Urothelium cell line (cell line): ENCODE measurements at regions not wholly inside any gene's neighbourhood (a gene's known extent, or its start where the extent isn't known, plus 50 kb on each side); places are given as distances from the start of the nearest gene placed in this dataset.
A peak's percentile ranks its signal among the peaks of the same experiment; 100 is the strongest.
"Not testable (repeated sequence)": the region's sequence is repeated elsewhere in the genome, so short reads cannot be mapped to it uniquely, and the experiment has no call there.

ENCODE experiments used
- DNase-seq: peaks from one replicate; pipeline ENCODE4 v3.0.0; 2011; ENCODE audit warnings: low spot score, mixed read lengths
- FAIRE-seq: peaks from 2 replicates; lab custom pipeline; 2011; peaks lifted over from hg19 to GRCh38; lab: Jason Lieb, UNC

DNA sequence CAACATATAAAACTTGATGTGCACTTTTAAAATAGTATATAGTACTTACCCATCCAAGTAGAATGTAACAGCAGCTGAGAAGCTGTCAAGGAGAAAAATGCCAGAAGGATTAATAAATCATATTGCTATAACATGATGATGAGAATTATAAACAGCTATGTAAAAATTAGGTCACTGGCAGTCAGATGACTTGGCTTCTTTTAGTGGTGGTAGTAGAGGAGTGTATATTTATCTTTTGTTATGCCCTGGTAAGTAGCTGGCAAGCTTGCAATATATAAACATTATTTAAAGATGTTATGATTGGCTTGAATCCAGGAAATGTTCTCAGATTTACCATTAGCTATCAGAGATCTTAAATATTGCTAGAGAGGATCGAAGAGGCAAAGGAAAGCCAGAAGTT, 471.0 kb upstream of the MGAT4C start:
- DNase-seq (no peak), FAIRE-seq (no peak)

DNA sequence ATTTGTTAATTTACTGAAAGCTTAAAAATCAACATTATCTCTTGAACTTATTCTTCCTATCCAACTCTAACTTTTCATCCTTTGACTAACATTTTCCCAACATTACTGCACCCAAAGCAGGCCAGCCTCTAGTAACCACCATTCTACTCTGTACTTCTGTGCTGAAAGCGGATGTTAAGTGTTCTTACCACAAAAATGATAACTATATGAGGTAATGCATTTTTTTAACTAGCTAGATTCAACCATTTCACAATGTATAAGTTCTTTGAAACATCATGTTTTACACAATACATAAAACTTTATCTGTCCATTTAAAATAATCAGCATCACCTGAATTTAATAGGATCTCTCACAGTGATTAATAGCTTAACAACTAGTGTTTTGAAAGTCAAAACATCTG, 468.5 kb upstream of the MGAT4C start:
- peak; percentile 2 for DNase-seq
- FAIRE-seq = no peak

DNA sequence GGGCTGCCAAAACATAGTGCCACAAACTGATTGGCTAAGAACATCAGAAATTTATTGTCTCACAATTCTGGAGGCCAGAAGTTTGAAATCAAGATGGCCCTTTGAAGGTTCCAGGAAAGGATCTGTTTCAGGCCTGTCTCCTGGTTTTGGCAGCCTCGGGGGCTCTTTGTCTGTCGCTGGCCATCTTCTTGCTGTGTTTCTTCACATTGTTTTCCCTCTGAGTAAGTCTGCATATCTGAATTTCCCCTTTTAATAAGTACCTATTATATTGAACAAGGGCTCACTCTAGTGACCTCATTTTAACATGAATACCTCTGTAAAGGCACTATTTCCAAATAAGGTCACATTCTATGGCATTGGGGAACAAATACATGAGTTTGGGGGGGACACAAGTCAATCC, 467.1 kb upstream of the MGAT4C start:
- DNase-seq (no peak), FAIRE-seq (no peak)

DNA sequence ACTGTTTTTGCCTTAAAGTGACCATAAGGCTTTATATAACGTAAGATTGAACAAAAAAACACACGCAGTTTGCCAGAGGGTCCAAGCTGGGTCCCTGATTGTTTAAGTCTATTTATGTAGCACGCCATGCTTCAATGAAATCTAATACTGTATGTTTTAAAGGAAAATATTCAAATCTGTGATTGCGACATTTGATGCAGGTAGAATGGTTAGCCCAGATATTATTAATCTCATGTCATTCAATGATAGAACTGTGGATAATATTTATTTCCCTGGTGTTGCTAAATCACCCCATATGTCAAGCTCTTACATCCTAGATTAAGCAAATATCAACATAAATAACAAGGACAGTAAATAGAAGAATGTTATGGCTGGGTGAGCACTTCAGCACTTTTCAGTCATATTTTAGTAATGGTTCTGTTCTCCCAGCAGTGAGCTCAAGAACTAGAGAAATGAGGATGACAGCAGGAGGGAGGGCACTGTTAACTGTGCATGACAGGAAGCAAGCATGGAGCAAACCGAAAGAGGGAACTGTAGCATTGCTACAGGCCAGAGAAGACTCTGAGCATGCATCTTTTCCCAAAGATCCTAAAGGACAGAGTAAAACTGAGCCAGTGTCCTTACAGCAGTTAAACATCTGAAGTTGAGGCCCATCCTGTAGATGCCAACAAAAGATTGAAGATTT, 465.7 kb upstream of the MGAT4C start:
- FAIRE-seq (no peak), DNase-seq (no peak)

DNA sequence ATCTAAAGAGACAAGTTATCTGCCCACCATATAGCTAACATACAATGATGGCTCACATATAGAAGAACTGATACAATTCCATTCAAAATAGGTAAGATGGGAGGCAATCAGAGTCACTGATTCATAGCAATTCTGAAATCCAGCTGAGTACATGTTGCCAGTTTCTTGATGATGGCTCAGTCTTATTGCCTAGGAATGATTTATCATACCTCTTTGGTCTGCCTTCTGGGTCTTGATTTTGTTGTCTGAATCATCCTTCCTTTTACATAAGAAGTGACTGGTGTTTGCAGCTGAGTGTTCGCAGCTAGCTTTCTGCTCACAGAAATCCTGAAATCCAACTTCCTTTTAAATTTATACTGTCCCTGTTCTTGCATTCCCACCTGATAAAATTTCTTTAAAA, 463.2 kb upstream of the MGAT4C start:
- FAIRE-seq (no peak), DNase-seq (no peak)

DNA sequence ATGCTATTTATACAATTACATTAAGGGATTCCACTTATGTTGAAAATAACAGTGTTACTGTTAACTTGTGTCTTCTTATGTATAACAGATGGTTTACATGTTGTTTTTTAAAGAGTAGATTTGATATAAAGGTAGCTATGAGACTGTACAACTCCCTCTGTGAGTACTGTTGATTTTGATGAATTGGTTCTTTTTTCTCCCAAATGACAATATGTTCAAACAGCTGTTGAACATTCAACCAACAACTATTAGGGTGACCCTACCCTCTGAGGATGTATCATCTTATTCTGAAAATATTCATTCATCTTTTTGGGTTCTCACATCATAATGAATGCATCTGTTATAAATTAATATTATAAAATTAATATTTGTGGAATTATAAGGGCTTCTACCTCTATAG, 456.9 kb upstream of the MGAT4C start:
- no peak for FAIRE-seq

DNA sequence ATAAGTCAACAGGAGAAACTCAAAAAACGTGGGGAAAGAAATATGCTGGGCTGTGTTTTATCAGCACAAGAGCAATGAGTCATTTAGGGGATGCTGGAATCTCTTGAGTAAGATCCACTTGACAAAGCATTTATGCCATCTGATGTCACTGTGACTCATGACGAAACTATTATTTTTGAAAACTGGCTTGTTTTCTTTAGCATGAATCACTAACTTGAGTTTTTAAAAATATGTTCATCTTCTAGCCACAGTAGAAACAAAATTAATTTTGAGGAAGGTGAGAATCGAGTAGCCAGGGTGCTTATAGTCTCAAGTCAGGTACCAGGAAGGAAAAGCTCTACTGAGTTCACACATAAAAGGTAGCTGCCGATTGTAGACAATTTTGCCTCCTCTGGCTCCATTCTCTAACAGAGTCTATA, 456.2 kb upstream of the MGAT4C start:
- no peak for FAIRE-seq
- DNase-seq = peak; percentile 54

More for the DNA sequence above, 456.9 kb upstream of the MGAT4C start:
- DNase-seq = no peak

DNA sequence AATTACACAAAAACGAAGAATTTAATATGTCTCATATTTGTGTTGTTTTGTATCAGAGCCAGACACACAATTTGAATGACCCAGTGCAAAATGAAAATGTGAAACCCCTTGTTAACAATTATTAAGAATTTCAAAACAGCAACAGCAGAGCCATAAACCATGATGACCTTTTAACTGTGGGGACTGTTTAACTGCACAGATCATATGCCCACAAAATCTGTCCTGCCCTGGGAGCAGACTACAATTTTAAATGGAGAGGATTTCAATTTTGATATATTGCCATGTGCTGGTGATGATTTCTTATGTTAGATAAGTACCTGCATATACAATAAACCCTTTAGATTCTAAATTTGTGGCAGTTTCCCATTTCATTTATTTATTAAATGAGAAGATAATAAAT, 455.5 kb upstream of the MGAT4C start:
- no peak for FAIRE-seq
- DNase-seq = no peak

DNA sequence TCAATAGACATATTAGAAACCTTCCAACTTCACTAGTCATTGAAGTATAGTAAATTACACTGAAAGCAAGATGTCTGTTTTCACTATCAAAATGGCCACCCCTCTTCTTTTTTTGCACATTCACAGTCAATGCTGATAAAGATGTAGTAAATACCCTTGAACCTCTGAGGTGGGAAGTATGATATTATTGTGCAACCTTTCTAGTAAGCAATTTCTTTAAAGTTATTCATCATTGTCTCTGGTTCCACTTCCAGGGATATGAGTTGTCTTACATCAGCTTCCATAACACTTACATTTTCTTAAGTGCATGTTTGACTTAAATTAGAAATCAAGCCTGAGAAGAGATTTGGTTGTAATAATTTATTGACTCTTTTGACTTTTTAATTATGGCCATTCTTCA, 453.9 kb upstream of the MGAT4C start:
- DNase-seq = no peak

DNA sequence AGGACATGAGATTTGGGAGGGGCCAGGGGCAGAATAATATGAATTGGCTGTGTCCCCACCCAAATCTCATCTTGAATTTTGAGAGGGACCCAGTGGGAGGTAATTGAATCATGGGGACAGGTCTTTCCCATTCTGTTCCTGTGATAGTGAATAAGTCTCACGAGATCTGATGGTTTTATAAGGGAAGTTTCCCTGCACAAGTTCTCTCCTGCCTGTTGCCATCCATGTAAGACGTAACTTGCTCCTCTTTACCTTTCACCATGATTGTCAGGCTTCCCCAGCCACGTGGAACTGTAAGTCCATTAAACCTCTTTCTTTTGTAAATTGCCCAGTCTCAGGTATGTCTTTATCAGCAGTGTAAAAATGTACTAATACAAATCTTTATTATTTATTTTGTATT, 452.8 kb upstream of the MGAT4C start:
- not testable (repeated sequence) for FAIRE-seq, DNase-seq

More for the DNA sequence above, 453.9 kb upstream of the MGAT4C start:
- no peak for FAIRE-seq

DNA sequence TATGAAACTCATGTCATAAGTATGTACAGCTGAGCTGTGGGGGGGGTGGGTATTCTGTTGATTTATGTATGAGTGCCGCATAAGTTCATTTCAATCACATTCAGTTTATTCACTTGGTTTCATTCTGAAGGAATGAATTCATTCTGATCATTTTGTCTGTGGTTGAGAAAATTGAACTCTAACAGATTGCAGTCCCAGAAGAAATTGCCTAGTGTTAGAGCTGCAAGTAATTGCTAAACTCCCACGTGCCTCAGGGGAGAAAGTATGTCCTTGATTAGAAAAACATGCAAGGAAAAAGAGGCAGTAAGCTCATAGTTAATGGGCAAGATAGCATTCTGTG, 442.4 kb upstream of the MGAT4C start:
- DNase-seq = no peak
- FAIRE-seq = no peak

DNA sequence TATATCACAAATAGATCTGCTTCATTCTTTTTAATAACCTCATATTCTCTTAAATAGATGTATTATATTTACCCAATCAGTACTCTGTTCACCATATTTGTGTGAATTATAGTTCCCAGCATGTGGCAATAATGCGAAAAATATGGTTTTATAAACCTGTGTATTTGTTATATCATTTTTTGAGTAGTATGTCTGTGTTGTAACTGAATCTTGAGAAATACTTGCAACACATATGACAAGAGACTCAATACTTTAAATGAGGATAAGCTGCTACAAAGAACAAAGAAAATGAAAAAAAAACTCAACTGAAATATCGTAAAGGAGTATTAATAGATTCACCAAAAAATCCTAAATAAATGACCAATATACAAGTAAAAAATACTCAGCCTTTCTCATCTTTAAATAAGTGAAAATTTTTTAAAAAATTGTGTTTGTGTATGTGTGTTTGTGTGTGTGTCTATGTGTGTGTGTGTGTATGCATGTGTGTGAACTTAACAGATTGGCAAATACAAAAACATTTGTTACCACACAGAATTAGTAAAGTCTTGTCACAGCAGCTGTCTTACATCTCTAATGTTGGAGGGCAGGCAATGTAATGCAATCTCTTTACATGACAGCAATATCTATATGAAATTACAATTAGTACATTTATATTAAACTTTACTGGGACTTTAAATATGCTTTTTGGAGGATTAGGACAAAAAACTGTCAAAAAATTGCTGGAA, 441.9 kb upstream of the MGAT4C start:
- no peak for FAIRE-seq
- no peak for DNase-seq

DNA sequence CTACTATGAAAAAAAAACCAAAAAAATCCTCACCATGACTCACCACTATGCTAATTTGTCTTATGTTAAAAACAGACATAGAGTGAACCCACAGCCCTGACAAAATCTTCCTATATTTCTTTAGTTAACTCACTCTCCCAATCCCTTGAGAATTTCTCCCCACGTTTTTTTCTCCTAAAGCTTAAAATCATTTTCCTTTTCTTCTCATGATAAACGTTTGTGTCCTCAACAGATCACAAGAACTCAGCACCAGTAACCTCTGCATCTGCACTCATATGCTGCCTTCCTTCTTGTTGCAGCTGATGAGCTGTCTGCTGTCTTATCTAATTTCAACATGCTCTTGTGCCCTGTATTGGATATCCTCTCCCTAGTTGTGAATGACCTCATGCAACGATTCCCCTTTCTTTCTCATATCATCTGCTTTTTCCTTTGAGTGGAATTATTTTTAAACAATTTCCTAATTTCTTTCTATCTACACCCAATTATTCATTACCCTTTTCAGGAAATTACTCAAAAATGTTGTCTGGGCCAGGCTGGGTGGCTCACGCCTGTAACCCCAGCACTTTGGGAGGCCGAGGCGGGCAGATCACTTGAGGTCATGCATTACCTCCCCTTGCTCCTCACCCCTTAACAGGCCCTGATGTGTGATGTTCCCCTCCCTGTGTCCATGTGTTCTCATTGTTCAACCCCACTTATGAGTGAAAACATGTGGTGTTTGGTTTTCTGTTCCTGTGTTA, 427.5 kb upstream of the MGAT4C start:
- no peak for DNase-seq
- no peak for FAIRE-seq

DNA sequence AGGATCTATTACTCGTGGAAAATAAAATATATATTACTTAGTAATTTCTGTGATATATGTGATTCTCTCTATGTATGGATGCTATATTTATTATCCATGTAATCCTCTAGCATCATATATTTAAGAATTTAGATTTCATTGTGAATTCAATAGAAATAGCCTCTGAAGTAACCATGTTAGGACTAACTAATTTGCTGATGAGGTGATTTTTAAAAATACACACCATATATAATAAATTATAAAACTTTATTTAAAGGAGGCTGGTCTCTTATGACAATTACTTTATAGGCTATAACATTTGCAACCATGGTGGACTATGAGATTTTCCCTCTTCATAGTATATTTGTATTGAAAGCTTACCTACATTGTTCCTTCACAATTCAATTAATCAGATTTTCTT, 424.9 kb upstream of the MGAT4C start:
- DNase-seq = no peak
- FAIRE-seq = no peak

DNA sequence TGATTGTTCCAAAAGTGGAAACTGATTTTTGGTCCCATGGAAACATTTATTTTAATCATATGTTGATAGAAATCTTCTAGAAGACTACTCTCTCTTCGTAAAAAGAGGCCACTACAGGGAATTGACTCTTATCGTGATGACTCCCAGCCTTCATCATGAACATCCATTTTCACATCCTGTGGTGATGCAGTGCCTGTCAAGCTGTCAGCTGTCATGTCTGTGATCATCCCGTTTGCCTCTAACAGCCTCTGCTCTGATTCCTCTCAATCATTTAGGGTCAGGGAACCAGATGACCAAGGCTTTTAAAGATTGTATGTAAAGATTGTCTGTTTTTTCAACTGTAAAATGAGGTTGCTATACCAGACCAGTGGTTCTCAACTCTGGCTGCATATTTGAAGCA, 419.0 kb upstream of the MGAT4C start:
- DNase-seq = no peak
- no peak for FAIRE-seq

DNA sequence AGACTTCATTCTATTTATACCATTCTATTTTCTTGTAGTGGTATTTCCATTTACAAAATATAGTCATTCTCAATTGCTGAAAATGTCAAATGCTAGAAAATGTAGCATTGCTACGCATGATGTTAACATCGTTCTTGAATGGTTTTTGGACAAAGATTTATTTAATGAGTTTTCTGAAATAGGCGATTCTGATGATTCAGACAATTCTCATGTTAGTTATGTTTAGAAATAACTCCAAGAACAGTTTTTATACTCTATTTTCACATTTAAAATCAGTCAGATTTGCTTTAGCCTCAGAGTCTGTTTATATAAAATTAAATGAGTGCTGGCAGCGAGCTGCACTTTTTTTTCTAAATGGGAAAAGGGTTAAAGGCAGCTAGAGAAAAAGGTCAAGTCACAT, 414.8 kb upstream of the MGAT4C start:
- DNase-seq = no peak
- FAIRE-seq = no peak

DNA sequence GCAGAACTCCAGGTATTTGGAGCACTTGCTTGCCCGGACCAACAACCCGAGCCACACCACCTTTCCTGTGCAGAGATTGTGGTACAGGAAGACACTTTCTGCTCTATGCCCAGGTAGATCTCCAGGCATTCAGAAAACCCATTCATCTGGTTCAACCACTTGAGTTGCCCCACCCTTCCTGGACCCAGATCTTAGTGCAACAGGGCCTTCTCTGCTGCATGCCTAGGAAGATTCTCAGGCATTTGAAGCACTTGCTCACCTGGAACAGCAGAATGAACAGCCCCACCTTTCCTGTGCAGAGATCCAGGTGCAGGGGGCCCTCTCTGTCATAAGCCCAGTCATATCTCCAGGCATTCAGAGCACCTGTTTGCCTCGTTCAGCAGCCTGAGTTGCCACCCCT, 412.8 kb upstream of the MGAT4C start:
- no peak for FAIRE-seq
- DNase-seq = no peak

DNA sequence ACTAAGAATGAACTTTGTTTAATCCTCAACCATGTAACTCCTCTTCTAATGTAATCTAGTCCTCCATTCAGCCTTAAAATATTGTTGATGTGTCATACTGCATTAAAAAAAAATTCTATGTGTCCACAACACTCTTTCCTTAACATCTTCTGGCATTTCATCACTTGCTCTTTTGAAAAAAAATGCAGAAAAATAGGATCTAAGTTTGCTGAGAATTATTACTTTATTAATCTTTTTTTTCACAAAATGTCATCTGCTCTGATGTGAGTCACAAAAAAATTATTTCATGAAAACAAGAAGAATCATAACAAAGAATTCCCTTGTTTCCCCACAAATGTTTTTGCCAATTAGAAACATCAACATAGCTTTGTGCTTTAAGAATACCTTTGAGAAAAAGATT, 410.1 kb upstream of the MGAT4C start:
- no peak for FAIRE-seq
- no peak for DNase-seq

DNA sequence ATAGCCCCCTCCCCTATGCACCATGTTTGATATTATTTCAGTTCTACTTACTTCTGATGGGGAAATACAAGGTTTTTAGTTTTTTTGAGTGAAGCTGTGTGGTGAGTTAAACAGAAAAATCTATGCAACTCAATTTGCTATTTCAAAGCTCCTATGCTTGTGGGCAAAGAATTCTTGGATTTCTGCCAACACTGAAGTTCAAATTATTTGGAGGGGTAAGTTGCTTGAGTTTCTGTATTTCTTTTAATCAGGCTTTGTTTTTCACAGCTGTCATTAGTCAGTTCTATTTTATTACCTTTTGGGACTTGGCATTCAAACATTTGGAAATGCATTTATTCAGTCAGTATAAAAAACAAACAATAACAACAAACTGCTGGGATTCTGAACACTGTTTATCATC, 407.5 kb upstream of the MGAT4C start:
- DNase-seq (no peak), FAIRE-seq (no peak)

DNA sequence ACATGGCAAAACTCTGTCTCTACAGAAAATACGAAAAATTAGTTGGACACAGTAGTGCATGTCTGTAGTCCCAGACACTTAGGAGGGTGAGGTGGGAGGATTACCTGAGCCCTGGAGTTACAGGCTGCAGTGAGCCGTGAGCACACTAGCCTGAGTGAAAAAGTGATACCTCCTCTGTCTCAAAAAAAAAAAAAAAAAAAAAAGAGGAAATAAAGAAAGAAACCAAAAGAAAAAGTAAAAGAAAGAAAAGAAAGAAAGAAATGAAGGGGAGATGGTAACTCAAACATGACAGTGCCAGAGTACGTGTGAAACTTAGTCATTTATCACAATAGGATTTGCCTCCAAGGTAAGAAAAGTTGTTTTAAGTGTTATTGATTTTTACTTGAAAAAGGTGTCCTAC, 407.0 kb upstream of the MGAT4C start:
- no peak for DNase-seq
- no peak for FAIRE-seq

DNA sequence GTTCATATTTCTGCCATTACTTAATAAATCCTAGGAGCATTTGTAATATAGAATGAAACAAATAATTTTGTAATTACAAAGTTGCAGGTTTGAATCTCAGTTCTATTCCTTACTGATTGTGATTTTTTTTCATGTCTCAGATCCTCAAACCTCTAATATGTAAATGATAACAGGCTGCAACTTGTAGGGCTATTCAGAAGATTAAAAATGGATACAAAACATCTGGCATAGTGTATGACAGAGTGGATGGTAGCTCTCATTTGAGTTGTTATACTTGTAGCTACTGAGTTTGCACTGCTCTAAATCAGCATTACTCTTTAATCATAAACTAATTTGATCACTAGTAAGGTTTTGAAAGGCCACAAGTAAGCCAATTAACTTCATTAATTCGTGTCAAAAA, 406.3 kb upstream of the MGAT4C start:
- FAIRE-seq = no peak
- no peak for DNase-seq

DNA sequence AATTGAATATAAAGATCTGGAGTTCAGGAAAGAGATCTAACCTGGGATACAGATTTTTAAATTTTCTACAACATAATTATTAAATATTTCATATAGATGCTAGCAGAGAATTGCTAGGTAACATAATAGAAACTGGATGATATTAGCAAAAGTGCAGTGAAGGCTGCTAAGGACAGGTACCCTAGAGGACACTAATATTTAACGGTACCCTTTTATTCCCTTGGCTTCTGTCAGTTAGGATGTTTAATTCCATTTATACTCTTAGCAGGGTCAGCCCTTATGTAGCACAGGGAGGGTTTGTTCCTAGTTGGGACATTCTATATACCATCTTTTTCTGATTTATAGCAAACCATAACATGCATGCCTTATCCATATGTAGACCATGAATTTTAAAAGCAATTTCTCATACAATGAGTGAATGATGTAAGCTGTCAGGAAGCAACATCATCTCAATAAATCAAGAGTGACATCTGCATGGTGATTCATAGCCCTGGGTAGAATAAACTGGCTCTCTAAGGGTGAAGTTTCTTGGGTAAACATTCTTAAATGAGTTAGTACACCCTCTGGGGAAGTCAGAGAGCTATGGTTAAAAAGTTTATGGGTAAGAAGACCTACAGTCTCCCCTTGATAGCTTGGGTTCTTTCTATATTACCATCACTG, 404.4 kb upstream of the MGAT4C start:
- FAIRE-seq (no peak), DNase-seq (peak; percentile 24)
